Esophagus muscularis mucosa (tissue), 3 donors: ENCODE measurements at regions not wholly inside any gene's neighbourhood (a gene's known extent, or its start where the extent isn't known, plus 50 kb on each side); places are given as distances from the start of the nearest gene placed in this dataset.

ENCODE experiments used
- CTCF ChIP-seq, 3 experiments: fragments of 200-600 bp in 2 of 3; fragments of 450-650 bp in 1 of 3; sonication (generic) in 2 of 3; IDR thresholded peaks; one replicate each; pipeline ENCODE4 v1.5.1; 2017 to 2019; ENCODE audit warnings: antibody characterized with exemption in 3 of 3, mild to moderate bottlenecking in 2 of 3, moderate library complexity in 1 of 3
- POLR2A ChIP-seq: fragments of 450-650 bp; IDR thresholded peaks from one replicate; pipeline ENCODE4 v1.6.1; 2017; ENCODE audit warnings: antibody characterized with exemption, moderate library complexity, mild to moderate bottlenecking, low read depth
- POLR2AphosphoS5 ChIP-seq, 2 donors: sonication (generic); formaldehyde crosslinking; IDR thresholded peaks; one replicate each; pipeline ENCODE4 v1.6.1; 2017; ENCODE audit warnings: antibody characterized with exemption in 2 of 2

- TF ChIP-seq CTCF (IDR thresholded peaks at IDR 0.05) = no peak
- TF ChIP-seq POLR2A = no peak
- no peak for TF ChIP-seq POLR2AphosphoS5 (IDR thresholded peaks at IDR 0.05)
Measured at GRCh38 chr2:64203131-64203857, 59.1 kb upstream of the PELI1 start.
